ENCODE measurements at regions not wholly inside any gene's neighbourhood (a gene's known extent, or its start where the extent isn't known, plus 50 kb on each side); places are given as distances from the start of the nearest gene placed in this dataset.
"Not testable (repeated sequence)": the region's sequence is repeated elsewhere in the genome, so short reads cannot be mapped to it uniquely, and the experiment has no call there.

DNA sequence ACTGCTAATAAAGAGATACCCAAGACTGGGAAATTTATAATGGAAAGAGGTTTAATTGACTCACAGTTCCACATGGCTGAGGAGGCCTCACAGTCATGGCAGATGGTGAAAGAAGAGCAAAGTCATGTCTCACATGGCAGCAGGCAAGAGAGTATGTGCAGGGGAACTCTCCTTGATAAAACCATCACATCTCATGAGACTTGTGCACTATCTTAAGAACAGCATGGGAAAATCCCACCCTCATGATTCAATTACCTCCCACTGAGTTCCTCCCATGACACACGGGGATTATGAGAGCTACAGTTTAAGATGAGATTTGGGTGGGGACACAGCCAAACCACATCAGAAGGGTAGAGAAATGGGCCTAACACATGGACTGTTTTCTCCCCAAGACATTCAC is 156.3 kb downstream of the CCDC71L start:
- TF ChIP-seq, protein P1, sequence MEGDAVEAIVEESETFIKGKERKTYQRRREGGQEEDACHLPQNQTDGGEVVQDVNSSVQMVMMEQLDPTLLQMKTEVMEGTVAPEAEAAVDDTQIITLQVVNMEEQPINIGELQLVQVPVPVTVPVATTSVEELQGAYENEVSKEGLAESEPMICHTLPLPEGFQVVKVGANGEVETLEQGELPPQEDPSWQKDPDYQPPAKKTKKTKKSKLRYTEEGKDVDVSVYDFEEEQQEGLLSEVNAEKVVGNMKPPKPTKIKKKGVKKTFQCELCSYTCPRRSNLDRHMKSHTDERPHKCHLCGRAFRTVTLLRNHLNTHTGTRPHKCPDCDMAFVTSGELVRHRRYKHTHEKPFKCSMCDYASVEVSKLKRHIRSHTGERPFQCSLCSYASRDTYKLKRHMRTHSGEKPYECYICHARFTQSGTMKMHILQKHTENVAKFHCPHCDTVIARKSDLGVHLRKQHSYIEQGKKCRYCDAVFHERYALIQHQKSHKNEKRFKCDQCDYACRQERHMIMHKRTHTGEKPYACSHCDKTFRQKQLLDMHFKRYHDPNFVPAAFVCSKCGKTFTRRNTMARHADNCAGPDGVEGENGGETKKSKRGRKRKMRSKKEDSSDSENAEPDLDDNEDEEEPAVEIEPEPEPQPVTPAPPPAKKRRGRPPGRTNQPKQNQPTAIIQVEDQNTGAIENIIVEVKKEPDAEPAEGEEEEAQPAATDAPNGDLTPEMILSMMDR (conservative IDR thresholded peaks at IDR 0.05; ENCODE audit: low read depth, low read length) = no peak
- peak; percentile 68 for DNase-seq (ENCODE audit: low read depth)
- H3K4me3 ChIP-seq (ENCODE audit: low read depth, low read length) = no peak overlapping the region

DNA sequence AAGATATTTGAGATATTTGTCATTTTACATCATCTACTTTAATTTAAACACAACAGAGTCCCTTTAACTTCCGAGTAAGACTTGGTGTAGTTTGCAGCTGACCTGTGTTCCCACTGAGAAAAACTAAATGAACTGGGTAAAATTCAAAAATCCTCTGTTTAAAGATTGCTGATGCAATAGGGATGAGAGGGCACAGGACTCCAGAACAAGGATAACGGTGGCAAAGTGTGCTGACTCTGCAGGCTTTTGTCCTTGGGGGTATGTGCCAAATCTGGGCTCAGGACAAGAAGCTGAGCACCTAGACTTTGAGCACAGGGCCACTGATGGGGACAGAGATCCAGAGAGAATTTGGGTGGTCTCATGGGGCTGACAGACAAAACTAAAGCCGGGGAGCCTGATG is 156.8 kb downstream of the CCDC71L start:
- no peak for DNase-seq (ENCODE audit: low read depth)
- TF ChIP-seq, protein P1 (conservative IDR thresholded peaks at IDR 0.05; ENCODE audit: low read depth, low read length) = no peak
- H3K4me3 ChIP-seq (ENCODE audit: low read depth, low read length) = no peak overlapping the region

DNA sequence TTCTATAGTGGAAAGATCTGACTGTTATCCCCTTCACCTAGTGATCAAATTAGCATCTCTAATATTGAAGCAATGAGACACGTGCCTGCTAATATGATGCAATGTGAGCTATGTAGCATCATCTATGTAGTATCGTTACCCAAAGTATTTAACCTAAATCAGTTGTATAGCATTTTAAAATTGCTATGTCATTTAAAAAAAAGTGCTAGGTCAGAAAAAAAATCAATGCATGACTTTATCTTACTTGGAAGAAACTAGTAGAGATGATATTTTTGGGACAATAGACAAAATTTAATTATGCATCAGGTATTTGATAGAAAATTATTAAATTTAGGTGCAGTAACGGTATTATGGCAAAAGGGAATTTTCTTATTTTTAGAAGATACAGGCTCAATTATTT is 157.3 kb downstream of the CCDC71L start:
- H3K4me3 ChIP-seq (ENCODE audit: low read depth, low read length) = no peak overlapping the region
- TF ChIP-seq, protein P1 (conservative IDR thresholded peaks at IDR 0.05; ENCODE audit: low read depth, low read length) = no peak
- DNase-seq (ENCODE audit: low read depth) = no peak

DNA sequence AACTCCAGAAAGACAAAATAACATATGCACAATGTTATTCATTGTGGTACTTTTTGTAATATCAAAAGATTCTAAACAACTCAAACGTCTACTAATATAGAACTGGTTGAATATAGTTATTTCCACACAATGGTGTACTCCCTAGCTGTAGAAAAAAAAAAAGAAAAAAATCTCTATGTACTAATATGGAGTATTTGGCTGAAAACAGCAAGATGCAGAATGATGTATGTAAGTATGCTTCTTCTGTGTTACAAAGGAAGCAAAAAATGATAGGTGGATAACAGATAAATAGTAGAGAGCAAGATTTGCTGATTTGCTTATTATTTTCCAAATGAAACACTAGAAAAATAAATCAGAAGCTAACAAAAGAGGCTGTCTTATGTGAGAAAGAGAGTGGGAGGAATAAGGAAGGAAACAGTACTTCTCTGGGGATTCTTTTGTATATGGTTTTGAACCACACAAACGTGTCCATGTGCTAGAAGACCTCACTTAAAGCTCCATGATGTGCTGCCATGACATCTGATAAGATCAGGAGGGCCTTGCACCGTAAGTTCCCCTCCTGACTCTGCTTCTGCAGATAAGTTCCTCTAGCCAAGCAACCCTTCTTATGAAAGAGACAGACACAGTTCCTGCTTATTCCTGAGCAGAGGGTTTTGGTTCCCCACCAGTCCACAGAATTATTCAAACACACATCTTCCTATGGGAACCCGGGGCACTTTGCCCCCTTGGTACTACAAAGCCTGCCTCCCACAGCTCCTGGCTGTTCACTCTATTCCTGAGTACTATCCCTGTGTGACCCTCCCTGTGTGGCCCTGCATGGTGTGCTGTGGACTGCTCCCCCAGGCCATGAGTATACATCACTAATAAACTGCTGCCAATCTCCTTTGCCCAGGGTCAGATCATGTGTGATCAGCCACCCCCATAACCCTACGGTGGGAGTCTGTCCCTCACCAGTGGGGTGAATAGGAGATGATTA is 159.1 kb downstream of the CCDC71L start:
- no peak for DNase-seq (ENCODE audit: low read depth)
- TF ChIP-seq, protein P1 (conservative IDR thresholded peaks at IDR 0.05; ENCODE audit: low read depth, low read length) = no peak

DNA sequence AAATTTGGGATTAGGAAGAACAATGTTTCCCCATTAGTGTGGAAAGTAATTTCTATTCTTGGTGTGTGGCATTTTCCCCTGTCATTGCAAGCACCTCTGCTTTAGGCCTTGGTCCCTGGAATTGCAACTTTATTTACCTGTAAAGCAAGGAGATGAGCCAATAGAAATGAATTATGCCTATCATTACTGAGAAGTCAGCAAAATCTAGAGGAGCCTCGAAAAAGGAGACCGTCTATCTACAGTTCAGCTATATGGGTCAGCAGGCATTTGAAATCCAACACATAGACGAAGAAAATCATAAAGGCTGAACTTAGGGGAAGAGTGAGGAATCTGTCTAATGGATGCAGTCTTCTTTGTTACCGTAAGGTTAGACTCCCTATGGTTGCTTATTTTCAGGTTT is 161.1 kb downstream of the CCDC71L start:
- TF ChIP-seq, protein P1 (conservative IDR thresholded peaks at IDR 0.05; ENCODE audit: low read depth, low read length) = no peak

More for the DNA sequence above, 159.1 kb downstream of the CCDC71L start:
- H3K4me3 ChIP-seq (ENCODE audit: low read depth, low read length) = no peak overlapping the region

DNA sequence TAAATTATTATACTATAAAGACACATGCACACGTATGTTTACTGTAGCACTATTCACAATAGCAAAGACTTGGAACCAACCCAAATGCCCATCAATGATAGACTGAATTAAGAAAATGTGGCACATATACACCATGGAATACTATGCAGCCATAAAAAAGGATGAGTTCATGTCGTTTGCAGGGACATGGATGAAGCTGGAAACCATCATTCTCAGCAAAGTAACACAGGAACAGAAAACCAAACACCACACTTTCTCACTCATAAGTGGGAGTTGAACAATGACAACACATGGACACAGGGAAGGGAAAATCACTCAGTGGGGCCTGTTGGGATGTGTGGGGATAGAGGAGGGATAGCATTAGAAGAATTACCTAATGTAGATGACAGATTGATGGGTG is 163.0 kb downstream of the CCDC71L start:
- not testable (repeated sequence) for H3K4me3 ChIP-seq (ENCODE audit: low read depth, low read length); DNase-seq (ENCODE audit: low read depth)

More for the DNA sequence above, 161.1 kb downstream of the CCDC71L start:
- no peak for DNase-seq (ENCODE audit: low read depth)
- H3K4me3 ChIP-seq (ENCODE audit: low read depth, low read length) = no peak overlapping the region

DNA sequence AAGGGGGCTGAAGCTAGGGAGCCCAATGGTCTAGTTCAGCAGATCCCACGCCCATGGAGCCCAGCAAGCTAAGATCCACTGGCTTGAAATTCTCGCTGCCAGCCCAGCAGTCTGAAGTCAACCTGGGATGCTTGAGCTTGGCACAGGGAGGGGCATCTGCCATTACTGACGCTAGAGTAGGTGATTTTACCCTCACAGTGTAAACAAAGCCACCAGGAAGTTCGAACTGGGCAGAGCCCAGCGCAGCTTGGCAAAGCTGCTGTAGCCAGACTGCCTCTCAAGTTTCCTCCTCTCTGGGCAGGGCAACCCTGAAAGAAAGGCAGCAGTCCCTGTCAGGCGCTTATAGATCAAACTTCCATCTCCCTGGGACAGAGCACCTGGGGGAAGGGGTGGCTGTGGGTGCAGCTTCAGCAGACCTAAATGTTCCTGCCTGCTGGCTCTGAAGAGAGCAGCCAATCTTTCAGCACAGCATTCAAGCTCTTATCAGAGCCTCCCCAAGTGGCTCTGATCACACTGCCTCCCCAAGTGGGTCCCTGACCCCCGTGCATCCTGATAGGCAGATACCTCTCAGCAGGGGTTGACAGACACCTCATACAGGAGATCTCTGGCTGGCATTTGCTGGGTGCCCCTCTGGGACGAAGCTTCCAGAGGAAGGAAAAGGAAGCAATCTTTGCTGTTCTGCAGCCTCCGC is 167.8 kb downstream of the CCDC71L start:
- TF ChIP-seq, protein P1 (conservative IDR thresholded peaks at IDR 0.05; ENCODE audit: low read depth, low read length) = no peak
- DNase-seq (ENCODE audit: low read depth) = no peak
- H3K4me3 ChIP-seq (ENCODE audit: low read depth, low read length) = no peak overlapping the region
